ENCODE measurements at regions not wholly inside any gene's neighbourhood (a gene's known extent, or its start where the extent isn't known, plus 50 kb on each side); places are given as distances from the start of the nearest gene placed in this dataset.

DNA sequence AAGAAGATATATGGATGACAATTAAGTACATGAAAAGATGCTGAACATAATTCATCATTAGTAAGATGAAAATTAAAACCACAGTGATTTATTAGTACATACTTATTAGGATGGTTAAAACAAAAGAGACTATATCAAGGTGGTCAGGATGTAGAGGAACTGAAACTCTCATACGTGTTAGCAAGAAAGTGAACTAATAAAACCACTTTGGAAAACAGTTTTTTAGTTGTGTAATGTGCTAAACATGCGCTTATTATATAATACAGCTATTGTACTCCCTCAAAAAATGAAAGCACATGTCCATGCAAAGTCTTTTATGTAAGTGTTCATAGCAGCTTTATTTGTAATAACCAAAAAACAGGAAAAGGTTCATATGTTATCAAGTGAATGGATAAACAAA is 89.9 kb upstream of the KCTD8 start:
- intact Hi-C loops (cut with micrococcal nuclease; ENCODE audit: unreplicated experiment): no loop called here
- no peaks in the 10 kb centered on the region for H3K36me3 ChIP-seq (ENCODE audit: insufficient read depth, low read length, poor library complexity, severe bottlenecking)
- no peak overlapping the region for H3K27ac ChIP-seq (ENCODE audit: low read depth, low read length, poor library complexity, severe bottlenecking)
- ChIA-PET CTCF (no interaction called here), POLR2A (ENCODE audit: low non-redundant PET) (no interaction called here)
- no peaks in the 10 kb centered on the region for H3K4me1 ChIP-seq (ENCODE audit: insufficient read depth, low read length, poor library complexity, severe bottlenecking)
- BruUV-seq (replicated peaks): no TSS peak
- no peaks in the 10 kb centered on the region for H3K9me3 ChIP-seq (ENCODE audit: low read depth, low read length, poor library complexity, severe bottlenecking)
- DNase-seq (ENCODE audit: low spot score): no peak
- TF ChIP-seq, protein P1, sequence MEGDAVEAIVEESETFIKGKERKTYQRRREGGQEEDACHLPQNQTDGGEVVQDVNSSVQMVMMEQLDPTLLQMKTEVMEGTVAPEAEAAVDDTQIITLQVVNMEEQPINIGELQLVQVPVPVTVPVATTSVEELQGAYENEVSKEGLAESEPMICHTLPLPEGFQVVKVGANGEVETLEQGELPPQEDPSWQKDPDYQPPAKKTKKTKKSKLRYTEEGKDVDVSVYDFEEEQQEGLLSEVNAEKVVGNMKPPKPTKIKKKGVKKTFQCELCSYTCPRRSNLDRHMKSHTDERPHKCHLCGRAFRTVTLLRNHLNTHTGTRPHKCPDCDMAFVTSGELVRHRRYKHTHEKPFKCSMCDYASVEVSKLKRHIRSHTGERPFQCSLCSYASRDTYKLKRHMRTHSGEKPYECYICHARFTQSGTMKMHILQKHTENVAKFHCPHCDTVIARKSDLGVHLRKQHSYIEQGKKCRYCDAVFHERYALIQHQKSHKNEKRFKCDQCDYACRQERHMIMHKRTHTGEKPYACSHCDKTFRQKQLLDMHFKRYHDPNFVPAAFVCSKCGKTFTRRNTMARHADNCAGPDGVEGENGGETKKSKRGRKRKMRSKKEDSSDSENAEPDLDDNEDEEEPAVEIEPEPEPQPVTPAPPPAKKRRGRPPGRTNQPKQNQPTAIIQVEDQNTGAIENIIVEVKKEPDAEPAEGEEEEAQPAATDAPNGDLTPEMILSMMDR (conservative IDR thresholded peaks at IDR 0.05; ENCODE audit: low read depth, low read length): no peak
- TF ChIP-seq EZH2 (IDR thresholded peaks at IDR 0.05; ENCODE audit: borderline replicate concordance, low read depth, low read length, poor library complexity, severe bottlenecking): no peak
- H3K27me3 ChIP-seq (replicated peaks; ENCODE audit: insufficient read depth, low read depth, low read length, poor library complexity): no peaks in the 10 kb centered on the region
- H3K4me3 ChIP-seq (ENCODE audit: low read depth, low read length, poor library complexity, severe bottlenecking): no peak overlapping the region

DNA sequence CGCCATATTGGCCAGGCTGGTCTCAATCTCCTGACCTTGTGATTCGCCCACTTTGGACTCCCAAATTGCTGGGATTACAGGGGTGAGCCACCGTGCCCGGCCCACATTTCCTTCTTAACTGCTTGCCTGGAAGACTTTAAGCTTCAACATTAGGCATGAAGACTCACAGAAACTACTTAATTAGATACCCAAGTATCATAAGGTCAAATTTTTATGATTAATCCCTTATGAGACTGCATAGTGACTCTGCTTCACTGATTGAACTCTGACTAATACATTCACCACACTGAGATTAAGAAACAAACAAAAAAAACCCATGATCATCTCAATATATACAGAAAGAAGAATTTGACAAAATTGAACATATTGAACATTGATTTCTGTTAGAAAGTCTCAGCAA is 87.4 kb upstream of the KCTD8 start:
- Histone ChIP-seq H3K4me3 (ENCODE audit: low read depth, low read length, poor library complexity, severe bottlenecking) (no peak overlapping the region), H3K27ac (ENCODE audit: low read depth, low read length, poor library complexity, severe bottlenecking) (no peak overlapping the region), H3K36me3 (ENCODE audit: insufficient read depth, low read length, poor library complexity, severe bottlenecking) (no peaks in the 10 kb centered on the region), H3K4me1 (ENCODE audit: insufficient read depth, low read length, poor library complexity, severe bottlenecking) (no peaks in the 10 kb centered on the region), H3K27me3 (replicated peaks; ENCODE audit: insufficient read depth, low read depth, low read length, poor library complexity) (no peaks in the 10 kb centered on the region), H3K9me3 (ENCODE audit: low read depth, low read length, poor library complexity, severe bottlenecking) (no peaks in the 10 kb centered on the region)
- ChIA-PET CTCF (no interaction called here), POLR2A (ENCODE audit: low non-redundant PET) (no interaction called here)
- intact Hi-C loops (cut with micrococcal nuclease; ENCODE audit: unreplicated experiment): no loop called here
- no TSS peak for BruUV-seq (replicated peaks)
- DNase-seq (ENCODE audit: low spot score): no peak
- TF ChIP-seq, protein P1 (conservative IDR thresholded peaks at IDR 0.05; ENCODE audit: low read depth, low read length): no peak

DNA sequence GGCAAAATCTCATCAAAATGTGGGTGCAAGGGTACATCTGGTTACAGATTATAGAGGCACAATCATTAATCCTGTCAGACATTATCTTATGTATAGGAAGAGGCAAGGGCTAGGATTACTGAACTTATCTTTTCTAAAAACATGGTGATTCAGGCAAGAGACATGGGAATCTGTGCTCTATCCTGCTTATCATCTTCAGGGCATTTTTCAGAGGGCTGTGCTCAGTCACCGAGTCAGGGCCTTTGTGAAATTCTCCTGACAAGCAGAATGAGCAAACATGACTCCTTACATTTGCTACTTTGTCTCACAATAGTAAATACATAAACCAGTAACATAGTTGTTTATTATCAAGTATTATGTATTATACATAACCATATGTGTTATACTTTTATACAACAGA is 84.2 kb upstream of the KCTD8 start:
- TF ChIP-seq, protein P1 (conservative IDR thresholded peaks at IDR 0.05; ENCODE audit: low read depth, low read length): no peak
- TF ChIP-seq EZH2 (IDR thresholded peaks at IDR 0.05; ENCODE audit: borderline replicate concordance, low read depth, low read length, poor library complexity, severe bottlenecking): no peak
- intact Hi-C loops (cut with micrococcal nuclease; ENCODE audit: unreplicated experiment): no loop called here
- CTCF ChIA-PET: interaction anchor here (0.7 kb wide), 1 partner anchor 85 kb away, joined by 3 read pairs; no protein-coding TSS in a partner anchor

More for the DNA sequence above, 84.2 kb upstream of the KCTD8 start:
- H3K9me3 ChIP-seq (ENCODE audit: low read depth, low read length, poor library complexity, severe bottlenecking): no peaks in the 10 kb centered on the region
- H3K36me3 ChIP-seq (ENCODE audit: insufficient read depth, low read length, poor library complexity, severe bottlenecking): no peaks in the 10 kb centered on the region
- H3K4me3 ChIP-seq (ENCODE audit: low read depth, low read length, poor library complexity, severe bottlenecking): no peak overlapping the region
- POLR2A ChIA-PET (ENCODE audit: low non-redundant PET): no interaction called here
- no peak overlapping the region for H3K27ac ChIP-seq (ENCODE audit: low read depth, low read length, poor library complexity, severe bottlenecking)
- H3K4me1 ChIP-seq (ENCODE audit: insufficient read depth, low read length, poor library complexity, severe bottlenecking): no peaks in the 10 kb centered on the region
- no peaks in the 10 kb centered on the region for H3K27me3 ChIP-seq (replicated peaks; ENCODE audit: insufficient read depth, low read depth, low read length, poor library complexity)
- no TSS peak for BruUV-seq (replicated peaks)
- no peak for DNase-seq (ENCODE audit: low spot score)

Measured in A673 (cell line).